BE2C (cell line): ENCODE measurements at regions not wholly inside any gene's neighbourhood (a gene's known extent, or its start where the extent isn't known, plus 50 kb on each side); places are given as distances from the start of the nearest gene placed in this dataset.

Experiments
- DNase-seq: peaks from one replicate; pipeline ENCODE4 v3.0.0-alpha.2; 2020
- H3K27me3 ChIP-seq: fragments of 250-450 bp; sonication (Bioruptor Pico); 2 replicates; pipeline ENCODE4 v1.5.1; 2020; ENCODE audit warnings: mild to moderate bottlenecking
- H3K36me3 ChIP-seq: fragments of 250-450 bp; sonication (Bioruptor Pico); 2 replicates; pipeline ENCODE4 v1.5.1; 2020; ENCODE audit warnings: mild to moderate bottlenecking
- H3K4me1 ChIP-seq: fragments of 250-450 bp; sonication (Bioruptor Pico); 2 replicates; pipeline ENCODE4 v1.5.1; 2020
- H3K4me3 ChIP-seq: 2 replicates; pipeline ENCODE4 v1.5.1; 2011; ENCODE audit warnings: low read depth, low read length
- H3K9me3 ChIP-seq: fragments of 250-450 bp; sonication (Bioruptor Pico); 2 replicates; pipeline ENCODE4 v1.5.1; 2020
- TF ChIP-seq, protein P1 (sequence below): IDR thresholded peaks from 2 replicates; pipeline ENCODE4 v1.5.1; 2012; ENCODE audit warnings: mild to moderate bottlenecking, low read depth, low read length

- no peaks in the 10 kb centered on the region for H3K27me3 ChIP-seq
- no peak overlapping the region for H3K4me3 ChIP-seq
- H3K9me3 ChIP-seq, result no peaks in the 10 kb centered on the region
- no peak for DNase-seq
- no peaks in the 10 kb centered on the region for H3K36me3 ChIP-seq
- no peaks in the 10 kb centered on the region for H3K4me1 ChIP-seq
- TF ChIP-seq, protein P1, sequence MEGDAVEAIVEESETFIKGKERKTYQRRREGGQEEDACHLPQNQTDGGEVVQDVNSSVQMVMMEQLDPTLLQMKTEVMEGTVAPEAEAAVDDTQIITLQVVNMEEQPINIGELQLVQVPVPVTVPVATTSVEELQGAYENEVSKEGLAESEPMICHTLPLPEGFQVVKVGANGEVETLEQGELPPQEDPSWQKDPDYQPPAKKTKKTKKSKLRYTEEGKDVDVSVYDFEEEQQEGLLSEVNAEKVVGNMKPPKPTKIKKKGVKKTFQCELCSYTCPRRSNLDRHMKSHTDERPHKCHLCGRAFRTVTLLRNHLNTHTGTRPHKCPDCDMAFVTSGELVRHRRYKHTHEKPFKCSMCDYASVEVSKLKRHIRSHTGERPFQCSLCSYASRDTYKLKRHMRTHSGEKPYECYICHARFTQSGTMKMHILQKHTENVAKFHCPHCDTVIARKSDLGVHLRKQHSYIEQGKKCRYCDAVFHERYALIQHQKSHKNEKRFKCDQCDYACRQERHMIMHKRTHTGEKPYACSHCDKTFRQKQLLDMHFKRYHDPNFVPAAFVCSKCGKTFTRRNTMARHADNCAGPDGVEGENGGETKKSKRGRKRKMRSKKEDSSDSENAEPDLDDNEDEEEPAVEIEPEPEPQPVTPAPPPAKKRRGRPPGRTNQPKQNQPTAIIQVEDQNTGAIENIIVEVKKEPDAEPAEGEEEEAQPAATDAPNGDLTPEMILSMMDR, result no peak
Observed at GRCh38 chr18:56315363-56315762, 323.0 kb downstream of the TXNL1 start.

- DNase-seq, result peak; percentile 27
- Histone ChIP-seq H3K4me3 (no peak overlapping the region), H3K4me1 (no peaks in the 10 kb centered on the region), H3K36me3 (no peaks in the 10 kb centered on the region), H3K27me3 (no peaks in the 10 kb centered on the region), H3K9me3 (no peaks in the 10 kb centered on the region)
- TF ChIP-seq, protein P1, result peak; percentile 46
Observed at GRCh38 chr18:56314396-56314795, 324.0 kb downstream of the TXNL1 start.

DNA sequence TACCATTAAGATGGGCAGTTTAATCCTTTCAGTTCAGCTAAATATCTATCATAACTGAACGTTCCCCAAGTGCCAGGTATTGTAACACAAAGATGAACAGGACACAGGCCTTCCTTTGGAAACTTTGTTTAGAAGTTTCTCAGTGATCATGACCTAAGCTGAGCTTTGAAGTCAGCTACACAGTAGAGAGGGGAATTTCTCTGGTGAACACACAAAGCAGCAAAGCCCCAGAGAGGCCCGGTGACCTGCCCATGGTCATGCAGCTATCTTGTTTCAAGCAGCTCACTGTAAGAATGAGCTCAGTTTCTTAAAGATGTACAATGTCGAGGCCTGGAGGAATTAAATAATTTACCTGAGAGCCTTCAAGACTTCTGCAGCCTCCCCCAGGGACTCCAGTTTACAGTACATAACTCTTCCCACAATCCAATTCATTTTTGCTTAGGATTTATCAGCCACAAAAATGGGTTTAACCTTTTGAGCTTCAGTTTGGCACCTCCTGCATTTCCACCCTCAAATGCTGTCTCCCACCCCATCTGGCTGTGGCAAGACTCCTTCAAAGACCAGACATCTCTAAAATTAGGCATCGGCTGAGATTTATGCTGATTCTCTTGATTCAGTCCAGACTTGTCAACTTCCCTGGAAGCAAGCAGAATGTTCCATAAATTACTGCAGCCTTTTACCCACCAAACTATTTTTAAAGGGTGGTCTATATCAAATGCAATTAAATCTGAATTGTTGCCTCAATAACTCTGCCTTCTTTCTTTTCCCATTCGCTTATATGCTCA lies 325.6 kb downstream of the TXNL1 start:
- Histone ChIP-seq H3K4me1 (no peaks in the 10 kb centered on the region), H3K9me3 (no peaks in the 10 kb centered on the region), H3K36me3 (no peaks in the 10 kb centered on the region), H3K4me3 (no peak overlapping the region), H3K27me3 (no peaks in the 10 kb centered on the region)
- TF ChIP-seq, protein P1, result no peak
- no peak for DNase-seq

DNA sequence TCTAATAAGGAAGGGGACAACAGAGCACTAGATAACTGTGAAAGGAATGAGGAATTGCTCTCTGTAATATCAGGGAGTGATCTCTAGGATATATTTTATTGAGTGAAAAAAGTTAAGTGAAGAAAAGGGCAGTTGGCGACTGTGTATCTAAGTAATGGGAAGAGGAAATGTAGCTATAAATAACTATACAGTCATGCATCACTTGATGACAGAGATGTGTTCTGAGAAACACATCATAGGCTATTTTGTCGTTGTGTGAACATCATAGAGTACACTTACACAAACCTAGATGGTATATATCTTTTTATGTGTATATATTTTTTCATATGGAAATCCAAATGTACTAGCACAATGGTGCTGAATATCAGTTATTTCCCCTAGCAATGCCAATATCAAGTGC lies 329.3 kb downstream of the TXNL1 start:
- no peak for DNase-seq
- Histone ChIP-seq H3K27me3 (no peaks in the 10 kb centered on the region), H3K9me3 (no peaks in the 10 kb centered on the region), H3K4me1 (no peaks in the 10 kb centered on the region), H3K36me3 (no peaks in the 10 kb centered on the region), H3K4me3 (no peak overlapping the region)
- TF ChIP-seq, protein P1, result no peak

- Histone ChIP-seq H3K4me1 (no peaks in the 10 kb centered on the region), H3K36me3 (no peaks in the 10 kb centered on the region), H3K27me3 (no peaks in the 10 kb centered on the region), H3K9me3 (no peaks in the 10 kb centered on the region), H3K4me3 (no peak overlapping the region)
- no peak for DNase-seq
- TF ChIP-seq, protein P1, result no peak
Observed at GRCh38 chr18:56307354-56308170, 330.8 kb downstream of the TXNL1 start.

GRCh38 chr18:56306797-56307196 lies 331.6 kb downstream of the TXNL1 start:
- Histone ChIP-seq H3K36me3 (no peaks in the 10 kb centered on the region), H3K4me3 (no peak overlapping the region), H3K9me3 (no peaks in the 10 kb centered on the region), H3K4me1 (no peaks in the 10 kb centered on the region), H3K27me3 (no peaks in the 10 kb centered on the region)
- no peak for DNase-seq
- TF ChIP-seq, protein P1, result no peak
